ENCODE measurements at regions not wholly inside any gene's neighbourhood (a gene's known extent, or its start where the extent isn't known, plus 50 kb on each side); places are given as distances from the start of the nearest gene placed in this dataset.
A peak's percentile ranks its signal among the peaks of the same experiment; 100 is the strongest.

DNA sequence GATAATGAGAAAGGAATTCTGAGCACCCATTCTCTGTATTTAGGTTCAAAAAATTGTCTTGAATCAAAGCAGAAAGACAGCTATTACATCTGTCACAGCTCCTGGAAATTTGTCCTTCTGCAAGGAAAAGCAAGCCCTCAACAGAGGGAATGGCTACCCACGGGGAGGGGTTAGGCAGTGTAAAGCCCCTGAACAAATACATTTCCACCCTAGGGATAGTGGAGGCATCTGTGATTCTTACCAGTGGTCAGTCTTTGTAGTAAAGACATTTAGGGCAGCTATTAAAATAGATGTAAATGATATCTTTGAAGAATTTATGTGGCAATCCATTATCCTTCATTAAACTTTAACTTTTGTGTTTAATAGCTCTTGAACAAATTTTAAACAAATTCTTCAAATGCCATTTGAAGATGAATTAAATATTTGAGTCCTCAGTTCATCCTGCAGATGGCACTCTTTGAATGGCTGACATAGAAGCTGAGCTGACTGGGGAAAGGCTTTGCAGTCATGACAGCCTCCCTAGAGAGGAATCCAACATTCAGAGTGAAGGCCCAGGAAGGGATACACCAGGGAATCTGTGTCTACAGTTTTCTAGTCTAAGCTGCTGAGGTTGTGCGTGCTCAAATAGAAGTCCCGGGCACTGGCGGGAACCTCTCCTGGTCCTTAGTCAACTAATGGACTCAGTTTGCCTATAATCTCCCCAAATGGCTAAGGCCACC lies 359.7 kb upstream of the ROPN1 start:
- no peak overlapping the region for H3K4me3 ChIP-seq (ENCODE audit: low read depth, low read length)
- TF ChIP-seq CTCF (IDR thresholded peaks at IDR 0.05; ENCODE audit: low read depth, low read length, missing control alignments) = peak; percentile 35
- DNase-seq (ENCODE audit: low read depth) = peak; percentile 10

DNA sequence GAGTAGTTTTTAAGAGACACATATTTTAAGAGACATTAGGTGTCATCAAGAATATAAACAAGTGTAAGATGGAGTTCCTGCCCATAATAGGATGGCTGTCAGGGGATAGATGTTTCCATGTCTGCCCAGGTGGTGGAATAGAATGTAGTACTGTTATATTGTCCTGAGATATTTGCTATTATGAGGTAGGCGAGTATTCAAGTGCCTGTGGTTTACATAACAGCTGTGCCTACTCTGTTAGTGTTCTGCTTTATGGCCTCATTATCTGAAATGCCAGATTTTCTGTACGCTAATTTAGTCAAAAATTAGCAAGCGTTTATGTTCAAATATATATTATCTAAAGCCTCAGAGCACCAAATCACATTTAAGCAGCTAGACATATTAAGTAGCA lies 360.2 kb upstream of the ROPN1 start:
- TF ChIP-seq CTCF (IDR thresholded peaks at IDR 0.05; ENCODE audit: low read depth, low read length, missing control alignments) = no peak
- DNase-seq (ENCODE audit: low read depth) = no peak
- no peak overlapping the region for H3K4me3 ChIP-seq (ENCODE audit: low read depth, low read length)

DNA sequence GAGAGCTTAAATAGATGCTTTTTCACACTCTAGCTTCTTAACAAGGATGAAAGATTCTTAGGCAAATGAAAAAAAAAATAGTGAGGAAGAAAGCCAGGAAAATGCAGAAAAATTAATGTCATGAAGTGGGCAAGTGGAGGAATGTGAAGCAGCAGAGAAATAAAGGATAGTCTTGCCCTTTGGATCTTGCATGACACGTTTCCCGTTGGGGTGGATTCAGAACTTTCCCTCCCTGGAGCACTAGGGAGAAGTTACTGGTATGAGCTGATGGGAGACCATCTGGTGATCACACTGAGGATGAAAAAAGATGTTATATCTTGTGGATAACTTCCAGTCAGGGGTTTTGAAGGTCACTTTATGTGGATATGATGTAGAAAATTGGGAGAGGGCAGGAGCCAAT lies 361.8 kb upstream of the ROPN1 start:
- DNase-seq (ENCODE audit: low read depth) = no peak
- TF ChIP-seq CTCF (IDR thresholded peaks at IDR 0.05; ENCODE audit: low read depth, low read length, missing control alignments) = no peak
- H3K4me3 ChIP-seq (ENCODE audit: low read depth, low read length) = no peak overlapping the region

DNA sequence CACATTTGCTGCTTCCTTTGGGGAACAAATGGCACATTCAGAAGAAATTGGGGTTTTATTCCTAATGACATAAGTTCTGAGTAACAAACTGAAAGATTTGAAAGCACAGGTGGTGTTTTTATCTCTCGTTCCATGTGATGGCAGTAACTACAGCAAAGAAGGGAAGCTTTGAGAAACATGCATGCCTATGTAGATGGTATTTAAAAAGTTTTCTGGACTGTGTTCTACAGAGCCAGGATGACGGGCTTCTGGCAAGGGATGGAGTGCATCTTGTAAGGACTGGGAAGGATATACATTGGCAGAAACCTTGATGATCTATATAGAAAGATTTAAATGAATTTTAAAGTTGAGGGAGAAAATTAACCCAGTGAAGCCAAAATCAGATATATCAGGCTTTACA lies 362.2 kb upstream of the ROPN1 start:
- H3K4me3 ChIP-seq (ENCODE audit: low read depth, low read length) = no peak overlapping the region
- no peak for TF ChIP-seq CTCF (IDR thresholded peaks at IDR 0.05; ENCODE audit: low read depth, low read length, missing control alignments)
- no peak for DNase-seq (ENCODE audit: low read depth)

DNA sequence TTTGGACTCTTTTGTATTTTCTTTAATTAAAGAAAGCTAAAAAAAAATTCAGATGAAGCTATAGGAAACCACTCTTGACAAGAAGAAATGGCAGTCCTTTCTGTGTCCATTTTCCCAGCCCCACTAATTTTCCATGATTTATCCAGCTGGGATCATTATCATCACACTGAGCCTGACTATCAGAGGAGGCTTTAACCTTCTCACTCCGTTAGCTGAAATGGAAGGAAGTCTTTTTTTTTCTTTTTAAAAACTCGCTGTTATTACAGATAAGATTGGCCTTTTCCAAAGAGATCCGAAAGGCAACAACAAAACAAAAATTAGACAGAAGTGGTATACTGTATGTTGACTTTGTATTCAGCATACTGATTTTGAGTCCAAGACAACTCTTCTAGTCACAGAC lies 366.2 kb upstream of the ROPN1 start:
- no peak overlapping the region for H3K4me3 ChIP-seq (ENCODE audit: low read depth, low read length)
- no peak for TF ChIP-seq CTCF (IDR thresholded peaks at IDR 0.05; ENCODE audit: low read depth, low read length, missing control alignments)
- DNase-seq (ENCODE audit: low read depth) = no peak

- DNase-seq (ENCODE audit: low read depth) = no peak
- no peak overlapping the region for H3K4me3 ChIP-seq (ENCODE audit: low read depth, low read length)
- TF ChIP-seq CTCF (IDR thresholded peaks at IDR 0.05; ENCODE audit: low read depth, low read length, missing control alignments) = no peak
These were observed 368.2 kb upstream of the ROPN1 start for GRCh38 chr3:124360155-124360554.

GRCh38 chr3:124360563-124360962 lies 368.6 kb upstream of the ROPN1 start:
- DNase-seq (ENCODE audit: low read depth) = no peak
- H3K4me3 ChIP-seq (ENCODE audit: low read depth, low read length) = no peak overlapping the region

More at GRCh38 chr3:124360563-124360962, 368.6 kb upstream of the ROPN1 start:
- no peak for TF ChIP-seq CTCF (IDR thresholded peaks at IDR 0.05; ENCODE audit: low read depth, low read length, missing control alignments)

Data from GM12864 (cell line).